ENCODE measurements at regions not wholly inside any gene's neighbourhood (a gene's known extent, or its start where the extent isn't known, plus 50 kb on each side); places are given as distances from the start of the nearest gene placed in this dataset.

DNA sequence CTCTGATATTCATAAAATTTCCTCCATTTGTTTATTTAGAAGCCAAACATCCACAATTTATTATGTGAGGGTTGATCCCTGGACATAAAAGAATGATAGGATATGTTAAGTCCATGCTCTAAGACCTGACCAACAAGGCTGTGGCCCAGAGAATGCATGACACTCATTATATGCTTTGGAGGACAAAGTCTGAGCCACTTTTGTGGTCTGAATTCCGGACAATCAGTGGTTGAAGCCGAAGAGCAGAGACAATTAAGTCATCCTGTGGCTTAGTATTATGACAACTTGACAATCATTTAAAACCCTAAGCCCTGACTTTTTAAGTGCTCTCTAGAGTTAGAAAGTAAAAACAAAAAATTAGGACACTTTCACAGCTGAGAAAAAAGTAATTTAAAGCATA is 483.3 kb downstream of the PLCL1 start:
- Mint-ChIP-seq H3K27me3 (ENCODE audit: low read depth) (no peaks in the 10 kb centered on the region), H3K27ac (ENCODE audit: unreplicated experiment) (no peak overlapping the region)

DNA sequence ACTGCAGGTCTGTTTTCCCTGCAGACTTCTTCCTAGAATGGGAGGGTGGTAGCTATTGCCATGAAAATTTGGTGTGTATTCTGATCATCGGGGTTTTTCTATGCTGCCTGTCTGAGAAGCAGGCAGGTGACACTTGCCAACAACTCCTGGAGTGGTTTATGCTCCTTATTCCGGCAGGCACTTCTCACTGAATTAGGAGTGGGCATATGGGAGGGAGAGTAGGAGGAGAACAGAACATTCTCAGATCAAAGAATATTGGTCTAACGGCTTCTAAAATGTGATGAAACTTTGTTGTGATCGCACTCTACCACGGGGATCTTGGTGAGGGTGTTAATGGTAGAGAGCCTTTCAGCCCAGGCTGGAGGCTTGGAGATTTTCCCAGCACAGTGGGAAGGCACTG is 480.8 kb downstream of the PLCL1 start:
- no peak overlapping the region for H3K4me3 Mint-ChIP-seq
- peak overlapping the region; percentile 38 for H3K27ac Mint-ChIP-seq (ENCODE audit: unreplicated experiment)
- TF ChIP-seq, protein P1, sequence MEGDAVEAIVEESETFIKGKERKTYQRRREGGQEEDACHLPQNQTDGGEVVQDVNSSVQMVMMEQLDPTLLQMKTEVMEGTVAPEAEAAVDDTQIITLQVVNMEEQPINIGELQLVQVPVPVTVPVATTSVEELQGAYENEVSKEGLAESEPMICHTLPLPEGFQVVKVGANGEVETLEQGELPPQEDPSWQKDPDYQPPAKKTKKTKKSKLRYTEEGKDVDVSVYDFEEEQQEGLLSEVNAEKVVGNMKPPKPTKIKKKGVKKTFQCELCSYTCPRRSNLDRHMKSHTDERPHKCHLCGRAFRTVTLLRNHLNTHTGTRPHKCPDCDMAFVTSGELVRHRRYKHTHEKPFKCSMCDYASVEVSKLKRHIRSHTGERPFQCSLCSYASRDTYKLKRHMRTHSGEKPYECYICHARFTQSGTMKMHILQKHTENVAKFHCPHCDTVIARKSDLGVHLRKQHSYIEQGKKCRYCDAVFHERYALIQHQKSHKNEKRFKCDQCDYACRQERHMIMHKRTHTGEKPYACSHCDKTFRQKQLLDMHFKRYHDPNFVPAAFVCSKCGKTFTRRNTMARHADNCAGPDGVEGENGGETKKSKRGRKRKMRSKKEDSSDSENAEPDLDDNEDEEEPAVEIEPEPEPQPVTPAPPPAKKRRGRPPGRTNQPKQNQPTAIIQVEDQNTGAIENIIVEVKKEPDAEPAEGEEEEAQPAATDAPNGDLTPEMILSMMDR (conservative IDR thresholded peaks at IDR 0.05) = no peak
- H3K27me3 Mint-ChIP-seq (ENCODE audit: low read depth) = no peaks in the 10 kb centered on the region
- DNase-seq (ENCODE audit: low read depth, low spot score) = no peak
- H3K9me3 Mint-ChIP-seq = no peaks in the 10 kb centered on the region
- H3K36me3 Mint-ChIP-seq (ENCODE audit: low read depth) = no peaks in the 10 kb centered on the region
- H3K4me1 Mint-ChIP-seq = no peaks in the 10 kb centered on the region

More for the DNA sequence above, 483.3 kb downstream of the PLCL1 start:
- Mint-ChIP-seq H3K9me3 (no peaks in the 10 kb centered on the region), H3K36me3 (ENCODE audit: low read depth) (no peaks in the 10 kb centered on the region), H3K4me3 (no peak overlapping the region), H3K4me1 (no peaks in the 10 kb centered on the region)
- no peak for DNase-seq (ENCODE audit: low read depth, low spot score)
- TF ChIP-seq, protein P1 (conservative IDR thresholded peaks at IDR 0.05) = no peak

DNA sequence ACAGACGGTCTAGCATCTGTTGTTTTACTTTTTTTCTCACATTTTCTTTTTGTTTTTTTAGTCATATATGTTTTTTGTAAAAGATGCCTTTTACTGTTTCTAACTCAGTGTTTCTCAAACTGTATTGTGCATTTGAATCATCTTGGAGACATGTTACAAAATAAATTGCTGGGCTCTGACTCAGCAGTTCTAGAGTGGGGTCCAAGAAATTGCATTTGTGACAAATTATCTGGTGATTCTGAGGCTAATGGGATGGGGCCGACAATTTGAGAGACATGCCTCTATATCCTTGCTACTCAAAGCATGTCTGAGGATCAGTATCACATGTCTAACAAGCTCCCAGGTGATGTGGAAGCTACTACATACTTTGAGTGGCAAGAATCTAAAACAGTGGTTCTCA is 478.8 kb downstream of the PLCL1 start:
- Mint-ChIP-seq H3K4me1 (no peaks in the 10 kb centered on the region), H3K27ac (ENCODE audit: unreplicated experiment) (no peak overlapping the region), H3K4me3 (no peak overlapping the region), H3K9me3 (no peaks in the 10 kb centered on the region), H3K36me3 (ENCODE audit: low read depth) (no peaks in the 10 kb centered on the region), H3K27me3 (ENCODE audit: low read depth) (no peaks in the 10 kb centered on the region)
- TF ChIP-seq, protein P1 (conservative IDR thresholded peaks at IDR 0.05) = no peak
- no peak for DNase-seq (ENCODE audit: low read depth, low spot score)

DNA sequence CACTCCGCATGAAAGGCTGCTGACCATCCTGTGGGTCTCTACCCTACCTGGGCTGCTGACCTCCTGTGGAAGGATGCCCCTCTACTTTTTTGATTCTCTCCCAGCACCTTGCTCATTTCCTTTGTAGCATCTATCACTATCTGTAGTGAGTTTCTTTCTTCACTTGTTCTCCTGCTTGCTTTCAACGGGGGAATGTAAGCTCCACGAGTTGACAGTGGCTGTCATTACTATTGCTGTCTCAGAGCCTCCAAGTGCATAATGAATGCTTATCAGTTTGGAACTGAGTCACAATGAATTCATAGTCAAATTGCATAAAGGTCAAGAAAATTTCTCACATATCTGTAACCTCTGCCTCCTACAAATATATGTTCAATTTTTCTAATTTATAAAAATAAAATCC is 477.7 kb downstream of the PLCL1 start:
- Mint-ChIP-seq H3K9me3 (no peaks in the 10 kb centered on the region), H3K27me3 (ENCODE audit: low read depth) (no peaks in the 10 kb centered on the region), H3K4me3 (no peak overlapping the region), H3K27ac (ENCODE audit: unreplicated experiment) (no peak overlapping the region), H3K4me1 (no peaks in the 10 kb centered on the region), H3K36me3 (ENCODE audit: low read depth) (no peaks in the 10 kb centered on the region)
- DNase-seq (ENCODE audit: low read depth, low spot score) = no peak
- TF ChIP-seq, protein P1 (conservative IDR thresholded peaks at IDR 0.05) = no peak

DNA sequence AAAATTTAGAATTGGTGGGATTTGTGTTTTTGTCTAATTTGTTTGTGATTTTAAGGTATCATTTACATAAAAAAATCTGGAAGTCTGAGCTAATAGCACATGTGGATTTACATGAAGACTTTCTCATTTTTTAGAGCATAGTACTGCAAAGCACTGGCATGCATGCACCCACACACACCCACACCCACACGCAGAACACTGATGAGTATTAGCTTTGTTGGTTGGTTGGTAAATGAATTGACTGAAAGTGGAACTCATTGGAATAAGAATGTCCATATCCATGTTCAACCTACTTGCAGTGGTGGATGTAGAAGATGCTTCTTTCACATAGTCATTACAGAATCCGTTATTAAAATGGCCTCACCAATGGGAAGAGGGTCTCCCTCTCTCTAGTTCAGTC is 475.8 kb downstream of the PLCL1 start:
- Mint-ChIP-seq H3K36me3 (ENCODE audit: low read depth) (no peaks in the 10 kb centered on the region), H3K4me3 (no peak overlapping the region), H3K27ac (ENCODE audit: unreplicated experiment) (no peak overlapping the region), H3K27me3 (ENCODE audit: low read depth) (no peaks in the 10 kb centered on the region), H3K9me3 (no peaks in the 10 kb centered on the region), H3K4me1 (no peaks in the 10 kb centered on the region)
- DNase-seq (ENCODE audit: low read depth, low spot score) = no peak
- TF ChIP-seq, protein P1 (conservative IDR thresholded peaks at IDR 0.05) = no peak

DNA sequence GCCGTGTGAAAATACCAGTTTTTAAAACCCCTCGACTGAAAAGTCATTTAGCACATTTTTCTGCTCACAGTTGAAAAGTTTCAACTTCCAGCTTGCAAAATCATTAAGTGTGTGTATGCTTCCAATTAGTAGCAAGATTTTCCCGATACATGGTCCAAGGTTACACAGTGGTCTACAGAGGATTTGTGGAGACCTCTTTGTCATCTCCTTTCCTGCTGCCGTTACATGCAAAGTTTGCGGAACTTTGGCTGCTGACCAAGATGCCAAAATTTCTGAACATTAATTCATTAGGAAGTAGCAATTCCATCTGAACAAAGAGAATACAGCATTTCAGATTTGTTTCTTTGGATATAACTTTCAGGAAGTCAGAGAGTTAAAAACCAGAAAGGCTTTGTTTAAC is 474.6 kb downstream of the PLCL1 start:
- Mint-ChIP-seq H3K27me3 (ENCODE audit: low read depth) (no peaks in the 10 kb centered on the region), H3K9me3 (no peaks in the 10 kb centered on the region), H3K4me1 (no peaks in the 10 kb centered on the region), H3K36me3 (ENCODE audit: low read depth) (no peaks in the 10 kb centered on the region), H3K27ac (ENCODE audit: unreplicated experiment) (no peak overlapping the region), H3K4me3 (no peak overlapping the region)
- no peak for DNase-seq (ENCODE audit: low read depth, low spot score)
- TF ChIP-seq, protein P1 (conservative IDR thresholded peaks at IDR 0.05) = no peak
